HG03571 (cell line): ENCODE measurements at regions not wholly inside any gene's neighbourhood (a gene's known extent, or its start where the extent isn't known, plus 50 kb on each side); places are given as distances from the start of the nearest gene placed in this dataset.
"Not testable (repeated sequence)": the region's sequence is repeated elsewhere in the genome, so short reads cannot be mapped to it uniquely, and the experiment has no call there.

Source experiments
- ATAC-seq: cut with Tn5 transposase; IDR thresholded peaks from one replicate; pipeline ENCODE4 v1.9.1; 2021; ENCODE audit not compliant: unreplicated experiment

DNA sequence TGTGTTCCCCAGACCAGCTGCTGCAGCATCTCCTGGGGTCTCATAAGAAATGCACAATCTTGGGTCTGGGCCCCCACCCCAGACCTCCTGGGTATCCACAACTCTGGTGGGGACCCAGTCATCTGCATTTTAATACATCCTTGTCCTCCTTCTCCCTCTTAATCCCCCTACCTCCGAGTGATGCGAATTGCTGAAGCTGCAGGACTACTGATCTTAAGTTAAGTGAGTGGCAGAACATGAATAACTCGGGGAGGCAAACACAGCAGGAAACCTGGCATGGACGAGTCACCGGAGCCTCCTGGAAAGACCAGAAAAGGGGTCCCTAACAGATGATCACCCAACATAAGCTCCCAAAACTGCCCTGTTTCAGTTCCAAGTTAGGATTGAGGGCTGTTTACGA lies 283.2 kb upstream of the MGAT5 start:
- ATAC-seq: no peak

DNA sequence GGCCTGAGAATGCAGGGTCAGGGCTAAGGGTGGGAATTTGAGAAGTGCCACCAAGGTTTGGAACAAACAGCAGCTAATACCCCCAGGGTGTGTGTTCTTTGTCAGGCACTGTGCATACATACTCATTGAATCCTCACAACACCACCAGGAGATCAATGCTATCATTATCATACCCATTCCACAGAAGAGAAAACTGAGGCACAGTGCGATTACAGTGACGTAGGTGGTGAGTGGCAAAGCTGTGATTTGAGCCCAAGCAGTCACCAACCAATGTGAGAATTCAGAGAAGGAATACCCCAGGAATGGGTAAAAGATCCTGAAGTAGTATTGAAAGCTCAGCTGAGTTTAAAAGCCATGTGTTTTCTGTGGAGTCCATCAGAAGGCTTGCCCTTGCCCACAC lies 281.6 kb upstream of the MGAT5 start:
- ATAC-seq: no peak

DNA sequence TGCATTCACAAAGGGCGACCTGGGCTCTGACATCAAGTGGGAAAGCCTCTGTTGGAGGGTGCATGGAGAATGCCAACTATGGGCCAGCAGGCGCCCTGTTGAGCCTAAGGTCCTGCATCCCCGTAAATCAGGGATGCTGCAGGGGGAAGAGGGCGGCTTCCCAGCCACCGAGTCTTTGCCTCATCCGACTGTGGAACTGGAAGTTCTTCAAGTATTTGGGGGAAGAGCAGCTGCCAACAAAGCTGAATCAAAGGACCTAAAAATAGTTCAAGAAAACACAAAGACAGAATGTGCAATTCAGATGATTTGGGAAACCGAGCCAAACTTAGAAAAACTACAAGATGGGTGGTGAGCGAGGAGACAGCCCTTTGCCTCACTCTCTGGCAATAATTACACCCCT lies 281.1 kb upstream of the MGAT5 start:
- ATAC-seq: no peak

DNA sequence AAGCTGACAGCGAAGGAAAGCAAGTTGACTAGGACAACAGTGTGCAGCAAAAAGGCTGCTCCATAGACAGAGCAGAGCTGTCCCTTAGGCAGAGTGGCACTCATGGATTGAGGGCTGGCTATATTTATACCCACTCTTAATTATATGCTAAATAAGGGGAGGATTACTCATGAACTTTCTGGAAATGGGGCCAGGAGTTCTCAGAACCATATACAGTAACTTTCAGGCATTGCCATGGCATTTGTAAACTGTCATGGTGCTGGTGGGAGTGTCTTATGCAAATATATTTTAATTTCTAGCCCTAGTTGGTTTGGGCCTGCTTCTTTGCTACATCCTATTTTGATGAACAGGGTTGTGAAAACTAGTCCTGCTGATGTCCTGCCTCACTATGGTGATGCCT lies 279.5 kb upstream of the MGAT5 start:
- no peak for ATAC-seq

DNA sequence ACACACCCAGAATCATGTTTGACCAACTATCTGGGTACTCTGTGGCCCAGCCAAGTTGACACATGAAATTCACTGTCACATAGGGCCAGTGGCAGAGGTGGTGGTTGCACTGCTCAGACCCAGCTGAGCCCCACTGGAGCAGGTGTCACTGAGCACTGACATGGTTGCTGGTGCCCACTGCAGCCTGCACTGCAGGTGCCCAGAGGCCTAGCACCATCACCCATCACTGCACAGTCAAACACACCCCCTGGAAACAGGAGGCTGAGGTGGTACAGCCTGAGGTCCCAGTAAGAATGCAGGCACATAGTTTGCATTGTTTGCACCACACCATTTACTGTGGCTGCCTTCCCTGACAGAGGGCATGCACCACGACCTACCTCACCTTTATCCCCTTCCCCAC lies 278.7 kb upstream of the MGAT5 start:
- no peak for ATAC-seq

DNA sequence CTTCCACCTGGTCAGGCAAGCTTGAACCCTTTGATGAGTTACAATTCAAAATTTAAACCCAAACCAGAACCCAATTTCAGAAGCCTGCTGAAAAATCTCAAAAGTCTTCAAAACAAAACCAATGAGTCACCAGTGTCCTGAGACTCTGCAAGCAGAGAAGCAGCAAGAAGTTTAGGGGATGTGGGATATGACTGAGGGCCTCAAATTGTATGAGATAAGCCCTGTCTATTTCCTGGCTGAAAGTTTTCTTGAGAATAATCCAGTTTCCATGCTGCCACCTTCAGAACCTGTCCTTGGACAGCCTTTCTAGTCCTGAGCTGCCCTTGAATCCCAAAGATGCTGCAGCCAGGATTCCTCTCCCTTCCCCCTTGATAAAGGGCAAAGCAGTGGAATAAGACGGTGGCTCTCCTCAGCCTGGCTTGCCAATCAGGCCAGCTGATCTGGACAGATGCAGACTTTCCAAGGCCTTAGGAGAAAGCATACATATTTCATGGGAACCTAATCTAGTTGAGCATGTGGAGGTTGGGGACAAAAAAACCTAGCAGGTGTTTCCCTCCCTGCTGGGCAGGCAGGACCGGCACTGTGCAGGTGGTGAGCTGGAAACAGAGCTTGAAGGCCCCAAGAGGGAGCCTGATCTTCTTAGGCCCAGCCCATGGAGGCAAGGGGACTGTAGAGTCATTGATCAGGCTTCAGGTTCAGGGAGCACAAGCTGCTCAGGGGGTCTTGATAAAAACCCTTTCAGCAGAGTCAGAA lies 278.0 kb upstream of the MGAT5 start:
- no peak for ATAC-seq

DNA sequence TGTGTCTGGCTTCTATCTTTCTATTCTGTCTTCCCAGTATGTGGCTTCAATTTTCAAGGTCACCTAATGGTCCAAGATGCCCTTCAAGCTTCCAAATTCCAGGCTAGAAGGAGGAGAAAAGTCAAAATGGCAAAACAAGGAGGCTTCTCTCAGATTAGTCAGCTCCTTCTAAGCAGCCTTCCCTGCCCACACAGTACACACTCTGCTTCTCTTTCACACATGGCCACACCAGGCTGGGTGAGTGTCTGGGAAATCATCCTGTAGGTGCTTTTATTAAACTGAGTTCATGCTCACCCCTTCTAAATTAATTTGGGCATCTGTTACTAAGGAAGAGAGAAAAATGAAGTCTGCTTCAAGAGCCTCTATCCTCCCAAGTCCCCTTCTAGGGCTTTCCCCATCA lies 277.2 kb upstream of the MGAT5 start:
- ATAC-seq: no peak

DNA sequence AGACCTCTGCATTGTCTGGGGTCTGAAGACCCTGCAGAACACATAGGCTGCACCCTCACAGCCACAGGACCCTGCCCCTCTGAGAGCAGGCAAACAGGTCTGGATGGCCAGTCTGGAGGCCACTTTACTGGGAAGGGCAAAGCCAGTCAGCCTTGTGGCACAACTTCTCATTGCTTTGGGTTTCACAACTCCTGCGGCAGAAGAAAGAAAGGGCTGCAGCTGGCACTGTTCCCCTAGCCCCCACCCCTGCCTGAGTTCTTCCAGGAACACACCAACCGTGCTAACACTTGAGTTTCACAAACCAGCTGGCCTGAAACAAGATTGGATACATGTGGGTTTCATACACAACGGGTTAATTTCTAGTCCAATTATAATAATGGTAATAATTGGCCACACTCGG lies 276.5 kb upstream of the MGAT5 start:
- no peak for ATAC-seq

DNA sequence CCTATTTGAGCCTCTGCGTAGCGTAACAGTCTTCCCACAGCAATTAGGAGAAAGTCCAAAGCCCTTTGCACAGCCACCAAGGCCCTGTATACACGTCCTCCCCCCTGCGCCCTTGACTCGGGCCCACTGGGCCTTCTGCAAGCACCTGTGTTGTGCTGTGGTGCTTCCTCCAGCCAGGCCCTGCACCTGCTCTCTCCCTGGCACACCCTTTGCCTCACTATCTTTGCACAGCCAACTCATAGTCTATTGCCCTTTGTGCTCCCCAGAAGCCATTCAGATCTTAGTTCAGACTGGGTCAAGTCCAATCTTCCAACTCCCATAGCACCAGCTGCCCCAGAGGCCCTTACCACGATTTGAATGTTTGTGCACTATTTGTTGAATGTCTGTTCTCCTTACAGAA lies 271.6 kb upstream of the MGAT5 start:
- no peak for ATAC-seq

DNA sequence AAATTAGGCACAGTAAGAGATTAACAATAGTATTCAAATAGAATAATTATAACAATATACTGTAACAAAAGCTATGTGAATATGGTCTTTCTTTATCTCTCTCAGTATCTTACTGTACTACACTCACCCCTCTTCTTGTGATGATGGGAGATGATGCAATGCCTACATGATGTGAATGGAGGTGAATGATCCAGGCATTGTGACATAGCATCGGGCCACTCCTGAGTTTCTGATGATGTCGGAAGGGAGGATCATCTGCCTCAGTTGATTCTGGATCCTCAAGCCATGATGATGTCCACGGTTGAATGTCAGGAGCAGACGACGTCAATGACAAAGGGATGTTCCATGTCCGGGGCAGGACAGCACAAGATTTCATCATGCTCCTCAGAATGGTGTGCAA lies 268.3 kb upstream of the MGAT5 start:
- ATAC-seq: no peak

DNA sequence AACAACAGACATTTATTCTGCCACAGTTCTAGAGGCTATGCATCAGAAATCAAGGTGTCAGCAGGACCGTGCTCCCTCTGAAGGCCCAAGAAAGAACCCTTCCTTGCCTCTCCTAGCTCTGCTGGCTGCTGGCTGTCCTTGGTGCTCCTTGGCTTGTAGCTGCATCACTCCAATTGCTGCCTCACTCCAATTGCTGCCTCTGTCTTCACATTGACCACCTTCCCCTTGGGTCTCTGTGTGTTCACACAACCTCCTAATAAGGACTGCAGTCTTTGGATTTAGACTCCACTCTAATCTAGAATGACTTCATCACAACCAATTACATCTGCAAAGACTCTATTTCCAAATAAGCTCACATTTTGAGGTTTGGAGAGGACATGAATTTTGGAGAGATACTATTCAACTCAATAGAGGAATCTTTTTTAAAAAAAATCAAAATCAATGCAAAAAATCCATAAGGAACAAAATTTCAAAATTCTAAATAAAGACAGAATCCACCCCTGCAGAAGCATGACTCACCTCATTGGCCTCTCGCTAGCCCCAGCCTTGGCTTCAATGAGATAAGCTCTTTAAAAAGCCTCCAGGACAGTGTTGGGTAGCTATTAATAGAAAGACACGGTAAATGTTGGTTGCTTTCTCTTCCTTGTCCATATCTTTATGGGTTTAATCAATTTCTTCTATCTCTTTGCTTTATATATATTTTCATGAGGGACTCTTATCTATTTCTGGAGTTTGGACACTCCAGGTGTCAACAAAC lies 267.6 kb upstream of the MGAT5 start:
- ATAC-seq: no peak

DNA sequence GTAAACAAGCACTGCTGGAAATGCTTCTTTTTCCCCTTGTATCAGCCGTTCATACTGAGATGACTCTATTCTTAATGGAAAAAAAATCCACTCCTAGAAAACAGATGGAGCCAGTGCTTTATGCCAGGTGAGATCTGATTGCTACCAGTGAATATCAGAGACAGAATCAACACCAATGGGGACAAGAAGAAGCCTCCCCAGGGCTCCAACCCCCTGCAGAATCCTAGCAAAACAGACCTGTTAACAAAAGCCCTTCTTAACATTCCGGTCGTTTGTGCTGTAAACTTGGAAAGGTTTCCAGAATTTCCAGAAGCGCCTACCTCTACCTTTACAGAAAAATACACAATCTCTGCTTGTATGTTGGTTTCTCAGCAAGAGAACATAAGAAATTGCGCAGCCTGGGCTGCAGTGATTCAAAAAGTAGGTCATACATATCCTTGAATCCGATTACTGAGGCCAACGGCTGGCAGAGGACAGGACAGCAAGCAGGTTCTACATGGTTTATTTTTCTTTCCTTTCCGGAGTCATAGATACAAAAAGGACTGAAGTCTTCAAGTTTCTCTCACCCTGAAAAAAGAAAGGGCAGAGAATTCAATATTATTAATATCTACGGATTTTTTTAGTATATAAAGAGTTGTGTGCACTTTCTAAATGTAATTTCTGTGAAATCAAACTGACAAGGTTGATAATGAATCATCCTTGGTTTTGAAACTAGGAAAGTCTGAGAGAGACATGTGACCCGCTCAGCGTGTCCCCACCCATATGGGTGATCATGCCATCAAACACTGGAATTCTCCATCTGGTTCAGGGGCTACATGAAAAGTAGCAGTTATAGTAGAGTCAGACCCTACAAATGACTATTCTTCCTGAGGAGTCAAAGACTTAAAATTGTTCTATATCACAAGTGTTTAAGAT lies 266.7 kb upstream of the MGAT5 start:
- ATAC-seq: no peak

DNA sequence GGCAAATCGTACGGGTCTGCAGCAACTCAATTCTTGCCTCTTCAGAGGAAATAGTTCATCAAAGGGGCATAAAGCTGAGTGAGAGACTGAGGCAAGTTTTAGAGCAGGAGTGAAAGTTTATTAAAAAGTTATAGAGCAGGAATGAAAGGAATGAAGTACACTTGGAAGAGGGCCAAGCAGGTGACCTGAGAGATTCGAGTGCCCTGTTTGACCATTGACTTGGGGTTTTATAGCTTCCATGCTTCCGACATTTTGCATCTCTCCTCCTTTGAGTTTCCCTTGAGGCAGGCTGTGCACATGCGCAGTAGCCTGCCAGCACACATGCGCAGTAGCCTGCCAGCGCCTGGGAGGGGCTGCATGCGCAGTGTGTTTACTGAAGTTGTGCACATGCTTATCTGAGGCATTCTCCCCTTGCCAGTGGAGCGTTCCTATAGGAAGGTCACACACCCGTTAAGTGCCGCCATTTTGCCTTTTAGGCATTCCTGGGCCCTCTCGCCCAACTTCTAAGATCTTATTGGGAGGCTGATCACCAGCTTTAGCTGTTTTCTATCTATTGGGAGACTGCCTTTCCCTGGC lies 265.5 kb upstream of the MGAT5 start:
- ATAC-seq: no peak

DNA sequence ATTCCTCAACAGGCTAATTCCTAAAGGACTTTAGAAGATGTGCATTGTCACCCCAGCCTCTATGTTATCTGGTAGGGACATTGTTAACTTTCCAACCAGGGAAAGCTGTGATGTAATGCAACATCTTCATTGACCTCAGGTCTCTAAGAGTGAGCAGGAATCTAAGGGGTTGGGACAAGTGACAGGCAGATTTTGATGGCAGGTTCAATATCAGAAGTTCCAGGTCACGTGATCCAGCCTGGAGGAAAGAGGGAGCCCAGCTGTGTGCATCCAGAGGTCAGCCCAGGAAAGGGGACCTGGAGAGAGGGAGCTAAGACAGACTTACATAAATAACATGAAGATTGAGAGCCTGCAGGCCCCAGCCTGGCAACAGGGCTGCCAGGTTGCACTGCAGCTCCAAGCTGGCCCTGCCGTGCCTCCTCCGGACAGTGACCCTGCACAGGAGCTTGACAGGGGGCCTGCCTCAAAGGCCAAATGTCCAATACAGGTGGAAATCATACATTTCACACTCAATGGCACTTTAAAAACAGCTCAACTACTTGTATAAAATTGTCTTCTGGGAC lies 262.2 kb upstream of the MGAT5 start:
- no peak for ATAC-seq

DNA sequence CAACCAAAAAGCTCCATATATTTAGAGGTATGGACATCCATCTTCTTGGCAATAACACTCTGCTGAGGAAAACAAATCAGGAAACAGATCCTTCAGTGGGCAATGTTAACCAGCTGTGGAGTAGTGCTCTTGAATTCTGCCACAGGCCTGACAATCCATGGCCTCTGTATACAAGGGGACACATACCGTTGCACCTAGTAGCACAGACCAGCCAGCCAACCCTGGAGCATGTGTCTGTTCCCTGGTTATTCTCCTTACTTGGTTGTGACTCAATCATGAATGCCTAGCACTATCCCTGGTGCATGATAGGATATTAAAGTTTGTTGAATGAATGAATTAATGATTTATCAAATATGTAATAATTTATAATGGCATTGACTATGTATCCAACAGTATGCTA lies 261.4 kb upstream of the MGAT5 start:
- no peak for ATAC-seq

DNA sequence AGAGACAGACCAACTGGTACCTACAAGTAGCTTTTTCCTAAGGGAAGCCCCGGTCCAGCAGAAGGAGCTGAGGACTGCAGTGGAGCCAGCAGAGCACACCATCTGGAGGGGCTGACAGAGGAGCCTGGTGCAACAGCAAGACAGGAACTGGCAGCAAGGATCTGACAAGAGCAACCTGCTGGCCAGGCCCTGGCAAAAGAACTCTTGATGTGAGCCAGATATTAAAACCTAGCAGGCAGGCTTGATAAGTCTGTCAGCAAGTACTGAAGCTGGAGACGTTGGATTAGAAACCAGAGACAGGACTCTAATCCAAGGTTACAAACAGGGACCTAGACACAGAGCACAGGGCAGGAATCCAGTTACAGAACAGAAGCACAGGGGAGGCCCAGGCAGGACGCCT lies 260.7 kb upstream of the MGAT5 start:
- no peak for ATAC-seq

DNA sequence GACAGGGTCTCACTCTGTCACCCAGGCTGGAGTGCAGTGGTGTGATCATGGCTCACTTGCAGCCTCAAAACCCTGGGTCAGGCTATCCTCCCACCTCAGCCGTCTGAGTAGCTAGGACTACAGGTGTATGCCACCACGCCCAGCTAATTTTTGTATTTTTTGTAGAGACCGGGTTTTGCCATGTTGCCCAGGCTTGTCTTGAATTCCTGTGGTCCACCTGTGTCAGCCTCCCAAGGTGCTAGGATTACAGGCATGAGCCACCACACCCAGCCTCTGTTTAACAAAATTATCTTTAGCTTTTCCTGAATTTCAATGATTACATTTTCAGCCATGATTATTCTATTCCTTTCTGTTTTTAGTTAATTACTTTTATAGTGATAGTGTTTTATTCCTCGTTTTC lies 255.1 kb upstream of the MGAT5 start:
- ATAC-seq: not testable (repeated sequence)

DNA sequence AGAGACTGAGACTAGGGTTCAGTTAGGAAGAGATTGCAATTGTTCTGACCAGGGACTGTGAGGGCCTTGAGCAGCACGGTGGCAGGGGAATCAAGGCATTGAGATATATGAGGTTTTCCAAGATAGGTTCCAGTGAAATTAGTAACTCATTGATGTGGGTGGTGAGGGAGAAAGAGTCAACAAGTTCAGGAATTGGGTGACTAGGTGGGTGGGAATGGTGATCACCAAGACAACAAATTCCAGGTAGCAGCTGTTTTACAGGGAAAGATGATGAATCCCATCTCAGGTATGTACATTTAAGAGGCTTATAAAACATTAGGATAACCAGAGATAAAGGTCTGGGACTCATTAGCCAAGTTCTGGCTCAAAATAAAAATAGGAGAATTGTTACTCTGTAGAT lies 251.5 kb upstream of the MGAT5 start:
- ATAC-seq: no peak

DNA sequence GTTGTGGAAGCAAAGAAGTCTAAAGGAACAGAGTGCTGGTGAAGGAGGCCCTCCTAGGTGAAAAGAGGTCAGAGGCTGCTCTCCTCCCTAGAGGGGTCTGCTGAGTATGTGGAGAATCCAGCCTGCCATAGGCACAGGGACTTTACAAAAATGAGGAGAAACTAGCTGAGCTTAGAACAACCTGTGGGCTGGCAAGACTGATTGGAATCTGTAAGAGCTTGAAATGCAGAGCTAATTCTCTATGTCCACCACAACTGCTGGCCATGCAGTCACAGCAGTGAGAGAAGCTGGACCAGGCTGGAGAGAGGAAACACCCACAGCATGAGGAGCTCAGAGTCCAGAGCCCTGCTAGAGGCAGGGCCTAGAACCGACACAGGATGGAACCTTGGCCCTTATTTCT lies 251.0 kb upstream of the MGAT5 start:
- ATAC-seq: no peak

DNA sequence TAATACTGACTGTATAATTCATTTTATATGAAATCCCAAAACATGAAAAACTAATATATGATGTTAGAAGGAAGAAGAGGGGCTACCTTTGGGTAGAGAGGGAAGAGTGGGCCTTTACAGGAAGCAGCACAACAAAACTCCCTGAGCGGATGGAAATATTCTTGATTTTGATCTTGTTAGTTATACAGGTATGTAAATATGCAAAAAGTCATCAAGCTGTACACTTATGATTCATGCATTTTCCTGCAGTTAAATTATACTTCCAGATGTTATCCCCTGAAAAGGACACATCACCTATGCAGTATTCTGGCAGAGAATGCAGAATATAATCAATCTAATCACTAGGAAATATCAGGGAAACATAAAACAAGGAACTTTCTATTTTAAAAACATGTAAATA lies 249.4 kb upstream of the MGAT5 start:
- ATAC-seq: no peak

DNA sequence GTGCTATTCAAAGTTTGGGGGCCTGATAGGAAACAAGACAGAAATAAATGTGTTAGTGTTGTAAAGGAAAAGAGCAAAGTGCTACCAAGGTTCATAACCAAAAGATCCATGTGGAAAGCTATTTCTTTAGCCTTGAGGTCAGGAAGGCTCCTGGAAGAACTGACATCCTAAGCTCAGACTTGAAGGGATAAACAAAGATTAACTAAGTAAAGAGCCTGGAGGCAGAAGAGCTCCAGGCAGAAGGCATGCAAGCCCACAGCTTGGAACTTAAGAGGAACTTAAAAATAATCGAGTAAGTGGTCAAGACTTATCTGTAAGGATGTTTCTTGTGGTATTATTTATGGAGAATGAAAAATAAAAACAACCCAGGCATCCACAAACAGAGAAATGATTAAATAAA lies 245.0 kb upstream of the MGAT5 start:
- ATAC-seq: no peak
